GM18868 (cell line): ENCODE measurements at regions not wholly inside any gene's neighbourhood (a gene's known extent, or its start where the extent isn't known, plus 50 kb on each side); places are given as distances from the start of the nearest gene placed in this dataset.
"Not testable (repeated sequence)": the region's sequence is repeated elsewhere in the genome, so short reads cannot be mapped to it uniquely, and the experiment has no call there.

Experiments used
- ATAC-seq: cut with Tn5 transposase; IDR thresholded peaks from one replicate; pipeline ENCODE4 v1.9.1; 2021; ENCODE audit warnings: mild to moderate bottlenecking, moderate library complexity; ENCODE audit not compliant: unreplicated experiment

GRCh38 chr1:149352205-149352604, 122.6 kb upstream of the NBPF19 start:
- ATAC-seq: not testable (repeated sequence)

- not testable (repeated sequence) for ATAC-seq
Observed at GRCh38 chr1:149354579-149354978, 120.3 kb upstream of the NBPF19 start.

GRCh38 chr1:149355748-149356147, 119.1 kb upstream of the NBPF19 start:
- ATAC-seq: not testable (repeated sequence)

- not testable (repeated sequence) for ATAC-seq
Observed at GRCh38 chr1:149356152-149356551, 118.7 kb upstream of the NBPF19 start.

GRCh38 chr1:149360351-149360750, 114.5 kb upstream of the NBPF19 start:
- not testable (repeated sequence) for ATAC-seq

GRCh38 chr1:149361310-149361709, 113.5 kb upstream of the NBPF19 start:
- not testable (repeated sequence) for ATAC-seq

- not testable (repeated sequence) for ATAC-seq
Observed at GRCh38 chr1:149364188-149364981, 110.5 kb upstream of the NBPF19 start.

GRCh38 chr1:149366402-149366801, 108.4 kb upstream of the NBPF19 start:
- not testable (repeated sequence) for ATAC-seq

GRCh38 chr1:149367472-149368044, 107.3 kb upstream of the NBPF19 start:
- not testable (repeated sequence) for ATAC-seq

- not testable (repeated sequence) for ATAC-seq
Observed at GRCh38 chr1:149368337-149368736, 106.5 kb upstream of the NBPF19 start.

- not testable (repeated sequence) for ATAC-seq
Observed at GRCh38 chr1:149369081-149369480, 105.8 kb upstream of the NBPF19 start.

- not testable (repeated sequence) for ATAC-seq
Observed at GRCh38 chr1:149371955-149372354, 102.9 kb upstream of the NBPF19 start.

- ATAC-seq: not testable (repeated sequence)
Observed at GRCh38 chr1:149378462-149378861, 96.4 kb upstream of the NBPF19 start.

GRCh38 chr1:149390173-149390926, 84.5 kb upstream of the NBPF19 start:
- not testable (repeated sequence) for ATAC-seq

- ATAC-seq: not testable (repeated sequence)
Observed at GRCh38 chr1:149390931-149391330, 83.9 kb upstream of the NBPF19 start.

- ATAC-seq: not testable (repeated sequence)
Observed at GRCh38 chr1:149395802-149396201, 79.0 kb upstream of the NBPF19 start.

GRCh38 chr1:149398527-149398926, 76.3 kb upstream of the NBPF19 start:
- not testable (repeated sequence) for ATAC-seq

- ATAC-seq: not testable (repeated sequence)
Observed at GRCh38 chr1:149408404-149408803, 66.4 kb upstream of the NBPF19 start.

- ATAC-seq: not testable (repeated sequence)
Observed at GRCh38 chr1:149415373-149415772, 59.5 kb upstream of the NBPF19 start.

GRCh38 chr1:149418782-149419181, 56.1 kb upstream of the NBPF19 start:
- ATAC-seq: not testable (repeated sequence)

GRCh38 chr1:149423122-149423521, 51.7 kb upstream of the NBPF19 start:
- not testable (repeated sequence) for ATAC-seq
